Endothelial cell of hepatic sinusoid (primary cell): ENCODE measurements at regions not wholly inside any gene's neighbourhood (a gene's known extent, or its start where the extent isn't known, plus 50 kb on each side); places are given as distances from the start of the nearest gene placed in this dataset.
"Not testable (repeated sequence)": the region's sequence is repeated elsewhere in the genome, so short reads cannot be mapped to it uniquely, and the experiment has no call there.

Source experiments
- in situ Hi-C: cut with HindIII; loops from 2 replicates; pipeline ENCODE4 v1.10.0; 2017; ENCODE audit warnings: low sequenced_read_pairs

DNA sequence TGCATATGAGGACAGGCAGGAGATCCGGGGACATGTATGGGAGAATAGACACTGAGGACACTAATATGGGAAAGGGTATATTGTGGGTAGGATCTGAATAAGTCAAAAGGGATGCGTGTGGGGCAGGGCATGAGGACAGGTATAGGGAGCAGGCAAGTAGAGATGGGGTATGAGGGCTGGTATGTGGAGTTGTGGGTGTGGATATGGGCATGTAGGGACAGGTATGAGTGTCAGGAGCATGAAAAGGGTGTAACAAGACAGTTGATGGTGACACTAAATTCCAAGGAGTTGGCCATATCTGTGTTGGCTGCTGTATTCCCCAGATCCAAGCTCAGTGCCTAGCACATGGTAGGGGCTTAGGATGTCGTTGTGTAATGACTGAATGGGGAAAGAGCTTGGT is 84.4 kb upstream of the PAX2 start:
- in situ Hi-C loops: no loop called here

DNA sequence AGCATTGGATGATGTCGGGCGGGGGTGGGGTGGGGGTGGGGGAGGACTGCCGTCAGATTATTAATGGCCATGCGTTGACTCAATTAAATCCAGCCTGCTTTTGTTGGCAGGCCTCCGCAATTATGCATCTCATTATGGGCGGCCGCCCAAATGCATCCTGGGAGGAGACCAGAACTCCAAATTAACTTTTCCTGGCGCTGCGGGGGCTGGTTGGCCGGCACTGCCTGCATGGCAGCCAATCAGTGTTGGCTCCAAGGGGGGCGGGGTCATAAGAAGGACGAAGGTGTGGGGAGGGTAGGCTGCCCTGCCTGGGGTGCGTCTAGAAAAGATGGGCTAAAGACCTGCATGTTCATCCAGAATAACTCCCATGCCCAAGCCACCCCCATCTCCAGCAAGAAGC is 83.9 kb upstream of the PAX2 start:
- in situ Hi-C loops: no loop called here

DNA sequence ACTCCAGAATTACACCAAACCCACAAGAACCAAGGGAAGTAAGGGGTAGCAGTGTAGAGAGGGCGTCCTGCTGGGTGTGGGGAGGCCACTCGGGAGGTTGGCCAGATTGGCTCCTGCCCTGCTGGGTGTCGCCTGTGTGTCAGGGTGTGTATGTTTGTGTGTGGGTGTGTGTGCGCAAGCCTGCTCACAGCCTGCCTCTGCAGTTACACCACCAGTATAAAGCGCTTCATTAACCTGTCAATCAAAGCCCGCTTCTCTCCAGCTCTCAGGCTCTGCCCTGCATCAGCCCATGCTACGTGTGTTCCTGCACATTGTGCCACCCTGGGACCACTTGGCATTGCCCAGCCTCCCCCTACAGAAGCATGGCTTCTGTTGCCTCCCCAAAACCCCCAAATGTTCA is 83.3 kb upstream of the PAX2 start:
- in situ Hi-C loops: no loop called here

DNA sequence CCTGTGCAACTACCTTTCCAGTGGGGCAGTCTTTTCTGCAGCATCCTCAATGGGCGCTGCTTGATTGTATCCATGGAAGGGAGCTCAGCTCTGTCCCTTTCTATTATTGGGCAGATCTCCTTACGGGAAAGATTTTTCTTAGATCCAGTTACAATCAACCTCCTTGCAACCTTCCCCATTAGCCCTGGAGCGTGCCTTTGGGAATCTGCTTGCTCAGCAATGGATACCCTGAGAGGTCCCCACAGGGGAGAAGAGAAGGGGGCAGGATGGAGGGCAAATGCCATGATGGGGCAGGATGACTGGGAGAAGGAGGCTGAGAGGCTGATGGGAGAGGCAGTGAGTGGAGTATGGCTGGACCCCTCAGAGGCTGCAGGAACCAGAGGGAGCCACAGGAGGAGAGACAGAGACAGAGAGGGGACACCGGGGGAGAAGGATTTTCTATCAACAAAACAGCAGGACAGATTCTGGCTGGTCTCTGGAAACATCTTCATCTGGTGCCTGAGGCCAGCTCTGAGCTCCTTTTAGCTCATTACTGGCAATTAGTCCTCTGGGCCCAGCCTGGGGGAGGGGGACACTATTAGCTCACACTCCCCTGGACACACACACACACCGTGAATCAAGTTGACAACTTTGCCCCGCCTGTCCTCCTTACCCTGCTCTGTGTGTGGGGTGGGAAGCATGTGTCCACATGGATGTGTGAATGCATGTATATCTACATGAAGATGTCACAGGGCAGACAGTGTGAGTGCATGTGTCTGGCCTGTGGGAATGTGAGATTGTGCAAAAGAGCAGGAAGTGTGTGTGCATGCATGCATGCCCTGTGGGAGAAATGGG is 80.8 kb upstream of the PAX2 start:
- in situ Hi-C loops: no loop called here

DNA sequence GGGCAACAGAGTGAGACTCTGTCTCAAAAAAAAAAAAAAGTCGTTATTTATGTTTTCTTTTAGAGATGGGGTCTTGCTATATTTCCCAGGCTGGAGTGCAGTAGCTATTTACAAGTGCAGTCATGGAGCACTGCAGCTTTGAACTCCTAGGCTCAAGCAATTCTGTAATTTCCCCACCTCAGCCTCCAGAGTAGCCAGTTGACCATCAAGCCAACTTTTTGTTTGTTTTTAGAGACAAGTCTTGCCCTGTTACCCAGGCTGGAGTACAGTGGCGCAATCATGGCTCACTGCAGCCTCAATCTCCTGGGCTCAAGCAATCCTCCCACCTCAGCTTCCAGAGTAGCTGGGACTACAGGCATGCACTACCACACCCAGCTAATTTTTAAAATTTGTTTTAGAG is 78.7 kb upstream of the PAX2 start:
- in situ Hi-C loops: not testable (repeated sequence)

DNA sequence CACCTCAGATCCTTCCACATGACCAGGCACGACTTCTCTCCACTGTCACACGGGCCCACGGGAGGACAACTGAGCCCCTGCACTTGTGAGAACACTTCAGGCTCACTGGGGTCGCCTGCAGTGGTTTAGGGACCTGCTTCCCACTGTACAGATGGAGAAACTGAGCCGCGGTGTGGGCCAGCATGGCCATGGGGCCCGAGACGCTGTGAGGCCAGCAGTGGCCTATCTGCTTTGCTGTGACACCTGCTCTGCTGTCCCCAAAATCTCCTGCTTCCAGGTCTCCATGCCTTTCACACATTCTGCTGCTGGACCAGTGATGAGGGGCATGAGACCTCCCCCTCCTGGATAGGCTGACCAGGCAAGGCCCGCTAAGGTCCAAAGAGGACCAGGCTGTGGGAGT is 75.8 kb upstream of the PAX2 start:
- in situ Hi-C loops: no loop called here

DNA sequence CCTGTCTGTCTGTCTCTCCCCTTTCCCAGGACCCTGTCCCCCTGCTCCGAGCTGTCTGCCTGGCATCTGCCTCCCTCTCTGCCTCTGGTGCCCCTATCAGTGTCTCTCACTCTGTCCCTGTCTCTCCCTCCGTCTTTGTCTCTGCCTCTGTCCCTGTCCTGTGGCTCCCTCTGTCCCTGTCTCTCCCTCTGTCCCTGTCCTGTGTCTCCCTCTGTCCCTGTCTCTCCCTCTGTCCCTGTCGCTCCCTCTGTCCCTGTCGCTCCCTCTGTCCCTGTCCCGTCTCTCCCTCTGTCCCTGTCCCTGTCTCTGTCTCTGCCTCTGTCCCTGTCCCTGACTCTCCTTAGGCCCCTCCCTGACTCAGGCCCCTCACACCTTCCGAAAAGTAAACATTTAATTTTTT is 75.0 kb upstream of the PAX2 start:
- in situ Hi-C loops: no loop called here

DNA sequence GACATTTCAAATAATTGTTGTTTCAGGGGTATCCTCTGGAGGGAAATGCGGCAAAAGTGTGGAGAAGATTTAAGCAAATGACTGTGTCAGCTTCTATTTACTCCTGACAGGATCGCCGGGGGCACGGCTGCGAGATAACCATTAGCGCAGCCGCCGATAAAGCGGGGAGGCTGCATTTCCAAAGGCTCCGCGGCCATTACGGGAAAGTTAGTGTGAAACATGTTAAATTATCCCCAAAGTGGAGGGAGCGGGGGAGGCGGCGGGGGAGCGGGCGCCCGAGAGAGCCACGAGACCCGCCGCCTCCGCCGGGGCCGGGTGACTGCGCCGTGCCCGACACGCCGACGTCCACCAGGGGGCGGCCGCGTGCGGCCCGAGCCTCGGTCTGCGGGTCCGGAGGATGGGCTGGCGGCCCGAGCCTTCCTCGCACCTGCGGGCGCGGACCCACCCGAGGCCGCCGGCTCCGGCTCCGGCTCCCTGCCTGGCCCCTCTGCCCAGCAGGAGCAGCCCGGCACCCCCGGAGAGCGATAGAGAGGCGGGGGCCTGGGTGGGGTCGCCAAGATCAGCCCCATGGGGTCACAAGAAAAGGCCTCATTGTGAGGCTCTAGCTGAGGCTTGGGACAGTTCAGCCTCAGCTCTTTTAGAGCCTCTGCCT is 74.4 kb upstream of the PAX2 start:
- in situ Hi-C loops: no loop called here

DNA sequence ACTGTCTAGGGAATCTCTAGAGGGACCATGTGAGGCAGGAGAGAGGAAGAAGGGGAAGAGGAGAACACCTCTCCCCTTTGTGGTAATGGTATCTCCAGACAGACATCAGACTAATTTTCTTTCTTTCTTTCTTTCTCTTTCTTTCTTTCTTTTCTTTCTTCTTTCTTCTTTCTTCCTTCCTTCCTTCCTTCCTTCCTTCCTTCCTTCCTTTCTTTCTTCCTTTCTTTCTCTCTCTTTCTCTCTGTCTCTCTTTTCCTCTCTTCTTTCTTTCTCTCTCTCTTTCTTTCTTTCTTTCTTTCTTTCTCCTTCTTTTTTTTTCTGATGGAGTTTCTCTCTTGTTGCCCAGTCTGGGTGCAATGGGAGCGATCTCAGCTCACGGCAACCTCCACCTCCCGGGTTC is 73.2 kb upstream of the PAX2 start:
- in situ Hi-C loops: no loop called here

DNA sequence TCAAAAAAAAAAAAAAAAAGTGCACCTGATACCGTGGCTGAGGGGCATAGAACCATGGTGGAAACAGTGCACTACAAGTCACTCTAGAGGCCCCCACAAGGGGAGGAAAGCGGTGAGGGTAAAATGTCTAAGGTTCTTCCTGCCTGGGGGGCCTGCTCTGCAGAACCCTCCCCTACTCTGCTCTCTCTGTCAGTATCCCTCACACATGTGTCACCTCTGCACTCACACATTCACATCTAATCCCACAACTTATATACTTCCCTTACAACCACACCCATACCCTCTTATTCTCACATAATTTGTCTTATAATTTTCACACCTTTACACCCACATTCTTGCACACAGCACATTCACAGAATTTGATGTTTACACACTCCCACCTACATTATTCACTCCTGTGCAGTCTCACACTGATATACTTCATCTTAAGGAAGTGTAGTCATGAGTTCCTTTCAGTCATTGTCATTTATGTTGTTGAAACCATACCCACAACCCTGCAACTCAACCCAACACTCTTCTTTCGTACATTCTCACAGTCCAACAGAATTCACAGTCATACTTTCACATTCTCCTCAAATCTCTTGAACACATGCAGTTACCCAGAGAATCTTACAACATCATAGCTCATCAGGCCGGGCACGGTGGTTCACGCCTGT is 68.0 kb upstream of the PAX2 start:
- in situ Hi-C loops: no loop called here

DNA sequence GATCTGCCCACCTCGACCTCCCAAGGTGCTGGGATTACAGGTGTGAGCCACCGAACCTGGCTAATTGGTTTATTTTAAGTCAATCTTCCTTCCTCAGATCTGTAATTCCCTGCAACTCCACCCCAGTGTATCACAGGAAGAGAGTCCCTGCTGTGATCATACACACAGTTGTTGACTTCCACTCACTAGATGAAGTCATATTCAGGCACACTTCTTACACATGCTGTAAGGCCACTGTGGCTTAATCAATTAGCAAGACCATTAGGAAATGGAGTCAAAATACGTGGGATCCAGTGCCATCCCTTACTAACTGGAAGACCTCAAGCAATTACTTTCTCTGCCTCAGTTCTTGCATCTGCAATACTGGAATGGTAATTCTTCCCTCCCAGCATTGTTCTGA is 66.1 kb upstream of the PAX2 start:
- in situ Hi-C loops: no loop called here

DNA sequence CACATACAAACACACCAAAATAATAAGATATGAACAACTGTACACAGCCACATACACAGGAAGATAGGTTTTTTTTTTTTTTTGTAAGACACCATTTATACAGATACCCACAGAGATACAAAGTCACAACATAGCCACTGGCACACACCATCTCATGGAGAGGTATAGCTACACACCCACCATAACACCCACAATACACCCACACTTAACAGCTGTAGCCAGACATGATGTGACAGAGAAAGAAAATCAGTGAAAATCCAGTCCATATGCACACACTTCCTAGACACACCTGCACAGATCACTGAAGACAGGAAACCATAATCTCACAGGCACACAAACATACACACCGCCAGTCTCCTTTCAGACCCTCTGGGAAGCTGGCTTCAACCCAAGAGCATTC is 62.4 kb upstream of the PAX2 start:
- in situ Hi-C loops: no loop called here

DNA sequence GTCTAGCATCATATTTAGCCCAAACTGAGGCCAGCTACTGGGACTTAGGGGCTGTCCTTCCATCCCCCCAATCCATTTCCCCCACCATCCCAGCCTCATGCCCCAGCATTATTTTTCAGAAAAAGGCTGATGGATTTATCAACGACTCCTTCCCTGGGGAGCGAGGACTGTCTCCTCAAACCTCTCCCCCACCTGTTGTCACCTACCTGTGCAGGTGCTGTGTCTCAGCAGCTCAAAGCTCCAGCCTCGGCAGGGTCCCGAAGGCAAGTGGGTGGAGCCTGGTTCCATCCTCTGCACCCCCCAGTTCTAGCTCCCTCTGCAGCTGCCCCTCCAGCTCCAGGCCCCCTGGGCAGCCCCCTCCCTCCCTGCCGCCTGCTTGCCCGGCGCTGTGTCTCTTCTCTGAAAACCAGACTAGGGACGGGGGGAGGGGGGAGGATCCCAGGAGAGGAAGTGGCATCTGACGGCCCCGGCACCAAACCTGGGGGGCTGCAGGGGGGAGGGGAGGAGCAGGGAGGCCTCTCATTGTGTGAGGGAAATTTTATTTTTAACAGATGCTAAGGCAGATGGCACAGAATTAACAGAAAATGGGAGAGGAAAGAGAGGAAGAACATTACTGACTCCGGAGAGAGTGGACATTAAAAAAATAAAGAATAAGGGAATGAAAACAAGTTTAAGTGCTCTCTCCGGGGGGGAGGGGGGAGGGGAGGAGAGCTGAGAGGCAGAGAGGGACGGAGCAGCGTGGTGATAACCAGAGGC is 61.7 kb upstream of the PAX2 start:
- in situ Hi-C loops: no loop called here

DNA sequence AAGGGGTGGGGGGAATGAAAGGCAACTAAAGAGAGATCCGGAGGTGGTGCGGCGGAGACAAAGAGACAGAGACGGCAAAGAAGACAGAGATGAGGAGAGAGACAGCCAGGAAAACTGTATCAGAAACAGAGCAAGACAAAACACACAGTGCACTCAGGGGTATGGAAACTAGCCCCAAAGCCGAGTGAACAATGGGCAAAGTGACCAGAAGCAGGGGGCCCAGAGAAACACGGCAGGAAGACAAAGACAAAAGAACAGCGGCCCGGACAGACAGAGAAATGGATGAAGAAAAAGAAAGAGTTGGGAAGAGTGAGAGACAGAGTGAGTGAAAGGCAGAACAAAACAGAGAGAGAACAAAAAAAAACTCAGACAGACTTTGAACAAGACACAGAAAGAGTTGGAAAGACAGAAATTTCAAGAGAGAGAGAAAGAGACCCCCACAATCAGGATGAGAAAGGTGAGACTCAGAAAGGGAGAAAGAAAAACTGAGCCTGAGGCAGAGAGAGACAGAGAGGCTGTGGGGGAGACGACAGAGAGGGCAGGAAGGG is 60.6 kb upstream of the PAX2 start:
- in situ Hi-C loops: no loop called here

DNA sequence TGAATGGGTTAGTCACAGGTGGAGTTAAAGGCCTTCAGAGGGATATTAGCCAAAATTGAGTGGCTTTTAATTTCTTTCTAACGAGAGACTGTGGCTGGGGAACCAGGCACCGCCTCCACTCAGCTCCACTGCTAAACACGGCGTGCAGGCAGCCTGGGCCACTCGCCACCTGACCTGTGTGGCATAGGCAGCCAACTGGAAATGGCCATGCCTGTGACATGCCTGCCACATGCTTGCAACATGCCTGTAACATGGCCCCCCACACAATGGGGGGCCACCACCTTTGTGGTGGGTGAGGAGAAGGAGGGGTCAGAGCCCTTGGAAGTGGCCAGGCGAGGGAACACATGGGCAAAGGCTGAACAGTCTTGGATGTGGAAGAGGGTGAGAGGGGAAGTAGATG is 60.1 kb upstream of the PAX2 start:
- in situ Hi-C loops: no loop called here

DNA sequence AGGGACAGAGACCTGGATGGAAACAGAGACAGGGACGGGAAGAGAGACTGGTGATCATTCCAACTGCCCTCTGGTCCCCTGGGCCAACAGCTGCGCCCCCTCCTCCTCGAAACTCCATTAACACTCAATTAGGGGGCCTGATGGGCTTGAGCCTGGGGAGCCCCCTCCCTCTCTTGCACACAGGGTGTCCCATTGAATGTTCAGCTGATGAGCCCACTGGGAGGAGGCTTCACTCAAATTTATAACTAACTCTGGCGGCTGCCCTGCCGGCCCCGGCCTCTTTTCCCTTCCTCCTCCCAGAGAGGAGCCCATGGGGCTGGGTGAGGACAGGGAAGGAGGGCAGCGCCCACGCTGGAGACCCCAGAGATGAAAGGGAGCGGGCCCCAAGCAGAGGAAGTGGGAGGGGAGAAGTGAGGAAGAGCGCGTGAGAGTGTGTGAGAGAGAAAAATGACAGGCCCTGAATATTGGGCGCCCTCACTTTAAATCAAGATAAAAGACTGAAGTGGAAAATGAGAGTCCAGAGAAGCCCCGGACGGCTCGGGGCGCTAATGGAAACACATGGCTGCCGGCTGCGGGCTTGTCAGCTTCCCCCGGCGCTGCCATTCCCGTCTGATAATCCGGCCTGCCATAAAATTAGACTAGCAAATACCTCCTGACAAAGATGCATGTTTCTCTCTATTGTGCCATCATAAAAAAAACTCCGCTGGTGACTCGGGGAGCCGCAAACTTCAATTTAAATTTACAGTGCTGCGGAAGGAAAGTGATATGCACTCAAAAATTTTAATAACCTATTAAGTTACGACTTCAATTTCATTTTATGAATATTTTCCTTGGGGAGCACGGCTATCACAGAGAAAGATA is 58.0 kb upstream of the PAX2 start:
- in situ Hi-C loops: no loop called here

DNA sequence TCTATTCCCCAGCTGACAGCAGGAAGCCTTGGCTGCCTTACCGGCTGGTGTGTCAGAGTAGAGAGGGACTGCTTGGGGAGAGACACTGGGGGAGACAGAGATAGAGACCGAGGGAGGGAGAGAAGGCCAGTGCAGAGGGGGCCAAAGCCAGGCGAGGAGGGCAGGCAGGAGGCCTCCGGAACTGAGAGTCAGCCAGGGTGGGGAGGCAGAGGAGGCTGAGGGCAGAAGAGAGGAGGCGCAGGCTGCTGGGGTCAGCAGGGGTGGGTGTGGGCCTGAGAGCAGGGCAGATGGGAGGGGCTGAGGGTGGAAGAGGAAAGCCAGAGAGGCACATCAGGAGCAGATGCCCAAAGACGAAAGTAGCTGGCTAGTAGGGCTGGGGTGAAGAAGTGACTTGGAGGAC is 57.2 kb upstream of the PAX2 start:
- in situ Hi-C loops: no loop called here

DNA sequence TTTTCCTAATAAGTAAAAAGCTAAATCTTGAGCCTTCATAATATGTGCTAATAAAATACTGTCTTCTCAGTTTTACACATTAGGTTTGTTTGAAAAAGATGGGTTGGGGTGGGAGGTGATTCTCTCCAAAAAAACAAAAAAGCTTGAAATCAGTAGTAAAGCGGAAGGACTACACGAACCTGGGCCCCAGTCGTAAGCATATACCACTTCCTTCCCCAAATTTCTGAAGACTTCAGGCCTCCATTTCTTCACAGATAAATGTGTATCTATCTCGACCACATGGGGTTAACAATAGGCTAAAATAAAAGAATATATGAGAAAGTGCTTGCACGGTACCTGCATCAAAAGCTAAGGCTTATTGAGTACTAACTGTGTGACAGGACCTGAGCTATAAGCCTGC is 51.6 kb upstream of the PAX2 start:
- in situ Hi-C loops: no loop called here
